ENCODE measurements at regions not wholly inside any gene's neighbourhood (a gene's known extent, or its start where the extent isn't known, plus 50 kb on each side); places are given as distances from the start of the nearest gene placed in this dataset.
"Not testable (repeated sequence)": the region's sequence is repeated elsewhere in the genome, so short reads cannot be mapped to it uniquely, and the experiment has no call there.

DNA sequence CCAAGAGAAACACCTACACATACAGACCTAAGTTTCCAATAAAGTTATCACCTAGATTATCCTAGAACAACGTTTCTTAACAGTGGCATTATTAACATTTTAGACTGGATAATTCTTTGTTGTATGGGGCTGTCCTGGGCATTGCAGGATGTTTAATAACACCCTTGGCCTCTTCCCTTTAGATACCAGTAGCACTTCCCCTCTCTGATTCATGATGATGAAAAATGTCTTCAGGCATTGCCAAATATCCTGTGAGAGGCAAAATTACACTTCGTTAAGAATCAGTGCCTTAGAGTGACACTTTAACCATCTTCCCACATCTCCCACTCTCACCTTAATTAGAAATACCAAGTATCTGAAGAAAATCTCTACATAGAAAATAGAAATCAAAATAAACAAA is 352.6 kb downstream of the CGGBP1 start:
- DNase-seq = no peak

DNA sequence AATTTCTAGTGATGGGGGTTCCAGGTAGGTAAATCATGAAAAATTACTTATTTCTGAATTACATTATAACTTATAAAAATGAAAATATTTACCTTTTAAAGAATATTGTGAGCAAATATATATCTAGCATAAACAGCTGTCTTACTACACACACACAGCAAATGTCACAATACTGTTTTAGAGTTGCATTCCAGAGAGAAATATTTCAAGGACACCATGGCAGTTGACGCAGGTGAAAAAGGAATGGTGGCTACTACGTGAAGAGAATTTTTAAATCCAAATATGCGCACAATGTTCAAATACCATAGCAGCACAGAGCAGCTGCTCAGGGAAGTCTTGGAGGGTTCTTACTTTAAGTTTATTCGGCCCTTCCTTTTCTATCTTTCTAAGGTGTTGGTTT is 356.2 kb downstream of the CGGBP1 start:
- no peak for DNase-seq

DNA sequence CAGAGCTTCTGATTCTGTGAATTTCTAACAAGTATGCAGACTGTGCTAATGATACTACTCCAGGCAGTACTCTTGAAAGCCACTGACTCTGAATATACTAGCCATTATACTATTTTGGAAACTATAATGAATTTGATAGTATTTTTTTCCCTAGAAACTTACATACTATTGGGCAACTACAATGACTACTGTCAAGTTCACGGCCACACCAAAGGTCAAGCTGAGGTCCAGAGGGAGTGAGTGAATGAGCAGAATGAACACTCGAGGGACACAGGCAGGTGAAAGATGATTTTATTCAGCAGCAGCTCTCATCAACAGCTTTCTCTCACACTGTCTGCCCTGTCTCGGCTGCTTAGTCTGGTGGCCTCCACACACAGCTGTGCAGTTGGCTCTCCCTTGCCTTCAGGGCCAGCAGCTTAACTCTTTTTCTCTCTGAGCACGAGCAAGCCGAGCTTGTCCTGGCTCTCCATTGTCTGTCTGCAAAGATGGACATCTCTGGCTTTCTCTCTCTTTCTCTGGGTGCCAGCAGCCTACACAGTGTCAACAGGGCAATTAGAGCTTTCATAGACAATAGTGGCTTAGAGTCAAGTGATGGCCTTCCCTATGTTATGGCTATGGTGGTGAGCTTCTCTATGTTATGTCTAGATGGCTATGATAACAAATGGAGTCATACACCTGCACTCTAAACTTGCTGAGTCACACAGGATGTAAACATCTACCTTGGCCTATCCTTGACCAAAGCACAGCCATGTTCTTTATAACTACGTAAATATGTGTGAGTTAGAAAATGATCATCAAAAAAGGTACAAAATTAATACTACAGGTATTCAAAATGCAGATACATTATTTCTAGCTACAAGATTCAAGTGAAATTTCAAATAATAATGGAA is 362.4 kb downstream of the CGGBP1 start:
- no peak for DNase-seq

DNA sequence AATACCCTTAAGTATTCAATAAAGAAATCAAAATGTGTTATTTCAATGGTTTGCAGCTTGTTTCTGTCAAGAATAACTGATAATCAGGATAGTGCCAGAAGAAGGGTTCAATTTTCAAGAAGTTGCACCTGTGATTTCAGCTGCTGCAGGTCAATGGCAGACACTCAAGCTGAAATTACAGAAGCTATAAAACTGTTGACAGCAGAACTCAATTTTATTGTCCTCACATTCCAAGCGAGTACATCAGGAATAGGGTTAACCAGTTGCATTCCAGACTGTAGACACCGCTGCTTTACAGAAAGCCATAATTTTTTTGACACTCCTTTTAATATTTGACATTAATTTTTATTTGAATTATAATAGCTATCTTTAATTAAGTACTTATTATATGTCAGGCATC is 364.1 kb downstream of the CGGBP1 start:
- no peak for DNase-seq

DNA sequence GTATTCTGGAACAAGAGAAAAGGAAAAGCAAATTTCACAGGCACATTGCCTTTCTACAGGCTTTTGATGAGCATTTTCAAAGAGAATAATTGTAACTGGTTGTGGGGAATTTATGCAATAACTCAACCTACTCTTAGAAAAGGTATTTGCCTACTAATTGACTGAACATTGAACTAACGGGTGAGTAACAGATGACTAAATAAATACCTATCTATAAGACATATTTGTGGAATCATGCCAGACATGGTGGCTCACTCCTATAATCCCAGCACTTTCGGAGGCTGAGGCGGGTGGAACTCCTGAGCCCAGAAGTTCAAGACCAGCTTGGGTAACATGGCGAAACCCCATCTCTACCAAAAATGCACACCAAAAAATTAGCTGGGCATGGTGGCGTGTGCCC is 367.7 kb downstream of the CGGBP1 start:
- DNase-seq = no peak

DNA sequence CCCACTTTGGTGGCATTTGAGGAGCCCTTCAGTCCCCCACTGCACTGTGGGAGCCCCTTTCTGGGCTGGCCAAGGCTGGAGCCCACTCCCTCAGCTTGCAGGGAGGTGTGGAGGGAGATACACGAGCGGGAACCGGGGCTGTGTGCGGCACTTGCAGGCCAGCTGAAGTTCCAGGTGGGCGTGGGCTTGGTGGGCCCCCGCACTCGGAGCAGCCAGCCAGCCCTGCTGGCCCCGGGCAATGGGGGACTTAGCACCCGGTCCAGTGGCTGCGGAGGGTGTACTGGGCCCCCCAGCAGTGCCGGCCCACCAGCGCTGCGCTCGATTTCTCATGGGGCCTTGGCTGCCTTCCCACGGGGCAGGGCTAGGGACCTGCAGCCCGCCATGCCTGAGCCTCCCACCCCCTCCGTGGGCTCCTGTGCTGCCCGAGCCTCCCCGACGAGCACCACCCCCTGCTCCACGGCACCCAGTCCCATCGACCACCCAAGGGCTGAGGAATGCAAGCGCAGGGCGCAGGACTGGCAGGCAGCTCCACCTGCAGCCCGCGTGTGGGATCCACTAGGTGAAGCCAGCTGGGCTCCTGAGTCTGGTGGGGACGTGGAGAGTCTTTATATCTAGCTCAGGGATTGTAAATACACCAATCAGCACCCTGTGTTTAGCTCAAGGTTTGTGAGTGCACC is 379.7 kb downstream of the CGGBP1 start:
- DNase-seq = not testable (repeated sequence)

DNA sequence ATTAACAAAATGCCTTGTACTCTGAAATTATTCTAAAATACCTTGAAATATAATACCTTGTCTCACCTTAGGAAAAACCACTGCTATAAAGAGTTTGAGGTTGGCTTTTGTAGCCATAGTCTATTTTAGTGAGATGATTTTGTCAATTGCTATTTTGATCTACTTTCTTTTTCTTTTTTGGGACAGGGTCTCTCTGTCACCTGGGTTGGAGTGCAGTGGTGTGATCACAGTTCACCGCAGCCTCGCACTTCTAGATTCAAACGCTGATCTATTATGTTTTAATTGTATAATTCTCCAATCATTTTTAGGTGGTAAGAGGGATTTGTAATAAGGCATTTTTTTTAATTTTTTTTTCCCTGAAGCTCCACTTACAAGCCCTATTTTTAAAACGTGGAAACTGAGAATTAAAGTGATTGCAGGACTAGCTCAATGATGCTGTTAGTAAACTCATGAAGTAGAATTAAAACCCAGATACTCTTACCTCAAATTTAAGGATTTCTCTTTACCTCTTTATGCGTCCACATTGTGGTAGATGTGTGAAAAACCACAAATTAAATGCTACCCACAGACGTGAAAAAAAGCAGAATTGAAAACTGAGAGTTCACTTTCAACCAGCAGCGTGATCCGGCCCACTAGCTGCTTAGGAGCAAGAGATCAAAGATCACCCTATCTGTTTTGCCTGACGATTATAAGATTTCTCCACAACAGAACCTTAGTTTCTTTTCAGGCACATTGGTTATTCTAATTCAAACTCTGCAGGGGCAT is 384.2 kb downstream of the CGGBP1 start:
- DNase-seq = no peak

DNA sequence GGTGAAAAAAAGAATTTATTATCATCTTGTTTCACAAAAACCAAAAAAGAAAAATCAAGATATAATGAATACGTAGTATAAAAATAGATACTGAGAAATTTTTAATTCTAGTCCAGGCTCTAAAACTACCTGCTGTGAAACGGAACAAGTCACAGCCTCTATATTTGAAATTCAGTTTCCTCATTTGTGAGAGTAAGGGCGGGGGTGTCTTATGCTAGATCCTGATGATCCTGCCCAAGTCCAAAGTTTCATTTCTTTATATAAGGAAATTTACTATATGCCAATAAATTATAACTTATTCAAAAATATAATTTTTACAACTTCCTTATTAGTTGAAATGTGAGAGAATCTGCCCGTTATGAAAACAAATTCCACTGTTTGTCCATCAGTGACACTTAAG is 385.7 kb downstream of the CGGBP1 start:
- DNase-seq = no peak

DNA sequence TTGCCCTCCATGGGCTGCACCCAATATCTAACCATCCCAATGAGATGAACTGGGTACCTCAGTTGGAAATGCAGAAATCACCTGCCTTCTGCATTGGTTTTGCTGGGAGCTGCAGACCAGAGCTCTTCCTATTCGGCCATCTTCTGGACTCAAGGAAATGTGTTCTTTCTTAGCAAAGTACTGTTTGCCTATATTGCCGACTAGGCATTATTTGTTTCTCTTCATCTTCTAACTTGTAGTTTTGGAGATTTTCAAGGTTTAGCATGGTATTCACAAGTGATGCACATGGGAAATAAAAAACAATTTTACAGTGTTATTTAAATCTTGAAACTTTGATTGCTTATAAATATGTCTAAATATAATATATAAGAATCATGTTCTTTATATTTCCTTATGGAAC is 377.8 kb upstream of the POU1F1 start:
- no peak for DNase-seq

DNA sequence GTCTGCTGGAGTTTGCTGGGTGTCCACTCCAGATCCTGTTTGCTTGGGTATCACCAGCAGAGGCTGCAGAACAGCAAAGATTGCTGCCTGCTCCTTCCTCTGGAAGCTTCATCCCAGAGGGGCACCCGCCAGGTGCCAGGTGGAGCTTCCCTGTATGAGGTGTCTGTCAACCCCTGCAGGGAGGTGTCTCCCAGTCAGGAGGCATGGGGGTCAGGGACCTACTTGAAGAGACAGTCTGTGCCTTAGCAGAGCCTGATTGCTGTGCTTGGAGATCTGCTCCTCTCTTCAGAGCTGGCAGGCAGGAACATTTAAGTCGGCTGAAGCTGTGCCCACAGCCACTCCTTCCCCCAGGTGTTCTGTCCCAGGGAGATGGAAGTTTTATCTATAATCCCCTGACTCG is 376.8 kb upstream of the POU1F1 start:
- not testable (repeated sequence) for DNase-seq

DNA sequence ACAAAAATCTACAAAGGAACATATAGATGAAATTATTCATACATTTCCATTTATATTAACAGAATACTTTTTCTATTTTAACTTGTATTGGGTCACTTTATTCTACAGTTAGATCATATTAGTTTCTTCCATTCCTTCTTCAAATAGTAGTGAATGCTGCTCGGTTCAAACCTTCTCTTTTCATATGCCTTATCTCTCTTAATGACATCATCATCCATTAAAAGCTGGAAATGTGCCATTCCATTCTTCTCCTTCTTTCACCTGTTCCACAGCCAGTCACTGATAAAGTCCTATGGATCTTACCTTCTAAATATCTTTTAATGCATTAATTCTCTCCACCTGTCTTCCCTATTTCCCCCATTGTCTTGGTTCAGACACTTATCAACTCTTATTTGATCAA is 358.0 kb upstream of the POU1F1 start:
- DNase-seq = no peak

DNA sequence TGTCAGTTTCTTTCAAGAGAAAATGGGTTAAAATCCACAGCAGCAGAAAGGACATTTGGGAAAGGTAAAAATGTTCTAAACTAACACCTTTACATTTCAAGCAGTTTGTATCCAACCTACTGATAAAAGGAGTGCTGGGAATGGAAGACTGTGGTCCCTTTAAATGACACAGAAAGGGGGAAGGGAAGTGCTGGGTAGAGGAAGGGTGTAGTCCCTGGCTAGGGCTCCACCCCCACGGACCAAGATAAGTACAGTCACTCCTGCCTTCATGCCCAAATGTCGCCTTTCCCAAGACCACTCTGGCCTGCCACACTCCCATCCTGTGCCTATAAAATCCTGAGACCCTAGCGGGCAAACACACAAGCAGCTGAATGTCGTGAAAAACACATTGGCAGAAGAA is 350.9 kb upstream of the POU1F1 start:
- no peak for DNase-seq

DNA sequence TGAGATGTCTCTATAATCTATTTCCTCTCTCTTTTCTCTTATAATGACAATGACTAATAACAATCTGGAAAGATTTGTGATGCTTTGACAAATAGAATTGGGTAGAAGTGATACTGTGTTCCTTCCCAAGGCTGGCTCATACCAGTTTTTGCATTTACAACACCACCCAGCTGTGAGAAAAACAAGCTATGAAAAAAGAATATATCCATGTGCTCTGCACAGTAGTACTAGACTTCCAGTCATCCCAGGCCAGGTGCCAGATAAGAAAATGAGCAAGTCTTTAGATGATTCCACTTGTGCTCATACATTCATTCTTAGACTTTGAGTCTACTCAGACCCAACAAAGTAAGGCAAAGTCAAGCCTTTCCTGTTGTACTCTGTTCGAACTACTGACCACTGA is 350.2 kb upstream of the POU1F1 start:
- no peak for DNase-seq

DNA sequence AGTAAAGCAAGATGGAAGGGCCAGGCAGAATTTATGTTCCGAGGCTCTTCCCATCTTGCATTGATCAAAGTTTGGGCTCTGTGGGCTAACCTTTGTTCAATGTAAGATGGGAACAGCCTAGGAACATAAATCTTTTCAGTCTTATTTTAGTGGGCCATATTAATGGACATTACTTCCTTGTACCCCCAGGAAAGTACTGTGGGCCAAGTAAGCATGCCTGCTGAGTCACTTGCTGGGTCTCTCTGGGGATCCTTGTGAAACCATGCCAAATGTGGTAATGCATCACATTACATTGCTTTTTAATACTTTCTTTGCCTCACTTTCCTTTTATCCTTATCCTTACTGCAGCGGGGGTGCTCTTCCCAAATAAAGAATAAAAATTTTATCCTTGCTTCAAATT is 349.5 kb upstream of the POU1F1 start:
- DNase-seq = no peak

DNA sequence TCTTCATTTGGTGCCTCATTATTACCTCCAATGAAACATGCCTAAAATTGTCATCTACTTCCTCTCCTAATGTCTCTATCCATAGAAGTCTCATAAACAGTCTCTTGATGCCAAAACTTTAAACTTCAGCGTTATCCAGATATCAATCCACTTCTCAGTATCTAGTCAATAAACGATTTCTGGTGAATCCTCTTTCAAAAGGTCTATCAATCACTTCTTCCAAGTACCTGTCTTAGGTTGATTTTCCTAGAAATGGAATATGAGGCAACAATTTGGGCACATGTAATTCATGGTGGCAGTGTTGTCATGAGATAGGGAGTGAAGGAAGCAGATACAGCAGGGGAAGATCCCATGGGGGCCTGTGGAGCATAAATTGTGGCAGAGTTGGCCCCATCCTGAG is 348.5 kb upstream of the POU1F1 start:
- DNase-seq = no peak

DNA sequence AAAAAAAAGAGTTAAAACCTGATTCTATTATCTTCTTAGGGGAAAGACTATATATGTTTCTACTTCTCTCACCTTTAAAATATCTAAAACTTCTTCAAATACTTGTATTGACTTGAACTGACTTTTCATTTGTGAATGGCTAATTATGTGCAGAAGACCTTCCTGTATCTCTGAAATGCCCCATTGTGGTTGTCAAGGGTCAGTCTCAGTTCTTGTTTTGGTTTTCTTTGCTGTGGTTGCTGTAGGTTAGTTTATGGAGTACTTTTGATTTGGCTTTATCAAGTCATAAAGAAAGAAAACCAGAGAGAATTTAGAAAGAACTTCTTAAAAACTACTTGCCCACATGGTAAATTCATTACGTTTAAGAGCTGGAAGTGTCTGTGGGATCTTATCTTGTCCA is 345.3 kb upstream of the POU1F1 start:
- no peak for DNase-seq

DNA sequence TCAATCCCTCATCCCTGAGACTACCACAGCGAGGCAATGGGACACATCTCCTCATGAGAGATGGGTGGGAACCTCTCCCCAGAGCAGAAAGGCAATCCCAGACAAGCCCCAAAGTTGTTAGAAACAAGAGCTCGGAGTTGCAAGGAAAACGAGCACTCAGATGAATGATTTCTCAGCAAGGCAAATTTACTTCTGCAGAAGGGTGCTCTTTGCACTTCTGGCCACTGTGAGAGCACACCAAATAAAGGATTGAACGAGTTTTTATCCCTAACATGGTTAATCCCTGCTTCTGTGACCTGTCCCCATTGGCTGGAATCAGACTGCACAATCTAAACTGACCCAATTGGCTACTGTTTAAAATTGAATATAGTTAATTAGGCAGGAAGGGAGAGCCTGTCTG is 339.1 kb upstream of the POU1F1 start:
- DNase-seq = no peak

DNA sequence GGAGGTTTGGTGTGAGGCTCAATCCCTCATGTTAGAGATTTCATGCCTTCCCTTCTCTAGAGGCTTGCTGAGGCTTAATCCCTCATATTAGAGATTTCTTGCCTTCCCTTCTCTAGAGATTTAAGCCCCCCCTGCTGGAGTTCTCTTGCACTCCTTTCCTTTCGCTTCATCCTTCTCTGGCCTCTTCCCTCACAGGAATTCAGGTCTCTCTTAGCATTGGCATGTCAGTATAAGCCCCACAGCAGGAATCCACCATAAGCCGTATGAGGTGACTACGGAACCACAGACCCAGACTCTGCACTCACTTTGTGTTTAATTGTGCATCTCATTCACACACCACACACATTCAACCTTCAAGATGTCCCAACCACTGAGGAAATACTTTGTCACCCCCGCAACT is 338.6 kb upstream of the POU1F1 start:
- DNase-seq = no peak

DNA sequence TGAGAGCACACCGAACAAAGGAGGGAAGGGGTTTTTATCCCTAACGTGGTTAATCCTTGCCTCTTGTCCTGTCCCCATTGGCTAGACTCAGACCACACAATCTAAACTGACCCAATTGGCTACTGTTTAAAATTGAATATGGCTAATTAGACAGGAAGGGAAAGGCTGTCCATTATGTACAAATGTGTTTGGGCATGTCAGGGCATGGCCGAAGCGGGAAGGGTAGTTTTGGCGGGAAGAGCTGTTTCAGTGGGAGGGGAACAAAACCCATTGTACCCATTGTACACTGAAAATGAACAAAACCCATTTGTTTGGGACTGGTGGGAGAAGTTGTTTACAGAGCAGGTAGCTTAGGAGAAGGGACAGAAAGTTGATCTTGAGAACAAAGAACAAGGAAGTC is 330.9 kb upstream of the POU1F1 start:
- DNase-seq = no peak

DNA sequence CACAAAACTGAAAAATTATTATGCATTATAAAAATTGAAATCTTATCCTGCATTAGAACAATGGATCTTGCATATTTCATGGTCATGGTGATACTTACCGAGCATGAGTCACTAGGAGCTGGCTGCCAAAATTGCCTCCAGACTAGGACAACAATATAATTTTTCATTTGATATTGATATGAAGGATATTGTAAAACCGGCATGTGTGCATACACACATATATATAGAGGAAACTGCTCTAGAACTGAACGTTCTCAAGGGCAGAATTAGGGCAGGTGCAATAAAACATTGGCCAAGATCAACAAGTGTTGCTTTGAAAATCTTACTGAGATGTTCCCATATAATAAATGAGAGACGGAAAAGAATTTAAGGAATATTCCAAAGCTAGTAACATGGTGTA is 319.4 kb upstream of the POU1F1 start:
- DNase-seq = no peak

DNA sequence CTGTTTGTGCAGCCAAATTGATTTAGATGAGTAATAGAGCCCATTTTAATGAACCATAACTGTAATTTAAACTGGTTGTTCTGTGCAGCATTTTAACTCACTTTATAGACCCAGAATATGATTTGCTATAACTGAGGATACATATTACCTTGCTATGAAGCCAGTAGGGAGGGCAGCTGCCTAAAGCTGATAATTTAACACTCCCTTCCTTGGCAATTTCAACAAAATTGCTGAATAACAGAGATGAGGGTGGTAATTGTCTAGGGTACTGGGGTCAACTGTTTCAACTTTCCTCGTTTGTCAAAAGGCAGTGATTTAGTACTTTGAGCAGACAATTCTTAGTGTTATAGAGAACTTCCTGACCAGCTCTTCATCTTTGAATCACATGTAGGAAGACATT is 304.9 kb upstream of the POU1F1 start:
- DNase-seq = no peak

DNA sequence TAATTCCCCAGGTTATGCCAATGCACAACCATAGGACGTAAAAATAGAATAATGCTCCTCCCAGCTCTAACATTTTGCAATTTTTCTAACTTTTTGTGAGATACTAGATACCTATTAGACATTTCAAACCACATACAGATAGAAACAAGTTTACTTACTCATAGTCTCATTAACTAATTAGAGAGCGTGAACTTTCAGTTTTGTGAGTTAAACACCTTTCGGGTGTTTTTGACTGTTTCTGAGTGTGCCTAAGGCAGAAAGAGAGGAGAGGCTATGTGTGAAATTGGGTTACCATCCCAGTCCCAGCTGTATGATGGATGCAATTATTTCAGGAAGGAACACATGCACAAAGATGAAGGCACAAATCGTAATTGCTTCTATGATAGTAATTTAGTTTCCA is 300.4 kb upstream of the POU1F1 start:
- no peak for DNase-seq

DNA sequence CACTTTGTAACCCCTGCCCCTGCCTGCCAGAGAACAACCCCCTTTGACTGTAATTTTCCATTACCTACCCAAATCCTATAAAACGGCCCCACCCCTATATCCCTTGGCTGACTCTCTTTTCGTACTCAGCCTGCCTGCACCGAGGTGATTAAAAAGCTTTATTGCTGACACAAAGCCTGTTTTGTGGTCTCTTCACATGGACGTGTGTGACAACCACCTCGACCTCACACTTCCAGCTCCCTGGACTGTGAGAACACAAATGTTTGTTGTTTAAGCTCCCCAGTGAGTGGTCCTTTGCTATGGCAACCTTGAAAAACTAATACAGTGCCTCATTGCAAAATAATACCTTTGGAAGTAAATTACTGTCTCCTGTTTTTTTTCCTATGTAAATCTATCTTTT is 299.2 kb upstream of the POU1F1 start:
- DNase-seq = no peak

DNA sequence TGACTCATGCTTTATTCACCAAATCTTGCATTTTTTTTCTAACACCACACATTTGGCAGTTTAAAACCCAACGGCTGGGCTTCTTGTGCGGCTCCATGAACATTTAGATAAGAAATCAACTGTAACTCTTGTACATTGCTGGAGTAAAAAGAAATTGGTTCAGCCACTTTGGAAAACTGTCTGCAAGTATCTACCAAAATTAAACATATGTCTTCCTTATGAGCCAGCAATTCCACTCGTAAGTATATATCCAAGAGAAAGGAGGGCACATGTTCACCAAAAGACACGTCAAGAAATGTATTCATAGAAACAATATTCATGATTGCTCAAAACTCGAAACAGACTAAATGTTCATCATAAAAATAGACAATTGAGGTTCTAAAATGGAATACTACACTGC is 291.9 kb upstream of the POU1F1 start:
- no peak for DNase-seq

All from NCI-H69 (cell line).